ENCODE measurements at regions not wholly inside any gene's neighbourhood (a gene's known extent, or its start where the extent isn't known, plus 50 kb on each side); places are given as distances from the start of the nearest gene placed in this dataset.
"Not testable (repeated sequence)": the region's sequence is repeated elsewhere in the genome, so short reads cannot be mapped to it uniquely, and the experiment has no call there.

DNA sequence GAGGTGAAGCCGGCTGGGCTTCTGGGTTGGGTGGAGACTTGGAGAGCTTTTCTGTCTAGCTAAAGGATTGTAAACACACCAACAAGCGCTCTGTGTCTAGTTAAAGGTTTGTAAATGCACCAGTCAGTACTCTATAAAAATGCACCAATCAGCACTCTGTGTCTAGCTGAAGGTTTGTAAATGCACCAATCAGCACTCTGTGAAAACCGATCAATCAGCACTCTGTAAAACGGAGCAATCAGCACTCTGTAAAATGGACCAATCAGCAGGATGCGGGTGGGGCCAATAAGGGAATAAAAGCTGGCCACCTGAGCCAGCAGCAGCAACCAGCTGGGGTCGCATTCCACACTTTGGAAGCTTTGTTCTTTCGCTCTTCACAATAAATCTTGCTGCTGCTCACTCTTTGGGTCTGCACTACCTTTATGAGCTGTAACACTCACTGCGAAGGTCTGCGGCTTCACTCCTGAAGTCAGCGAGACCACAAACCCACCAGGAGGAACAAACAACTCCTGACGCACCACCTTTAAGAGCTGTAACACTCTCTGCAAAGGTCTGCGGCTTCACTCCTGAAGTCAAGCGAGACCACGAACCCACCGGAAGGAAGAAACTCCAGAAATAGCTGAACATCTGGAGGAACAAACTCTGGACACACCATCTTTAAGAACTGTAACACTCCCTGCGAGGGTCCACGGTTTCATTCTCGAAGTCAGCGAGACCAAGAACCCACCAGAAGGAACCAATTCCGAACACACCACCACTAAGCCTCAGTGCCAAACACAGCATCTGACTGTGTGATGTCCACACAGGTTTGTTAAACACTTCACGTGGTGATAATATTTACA, 378.2 kb upstream of the CCDC54 start:
- DNase-seq (ENCODE audit: low read depth in 2 of 2), result not testable (repeated sequence)

DNA sequence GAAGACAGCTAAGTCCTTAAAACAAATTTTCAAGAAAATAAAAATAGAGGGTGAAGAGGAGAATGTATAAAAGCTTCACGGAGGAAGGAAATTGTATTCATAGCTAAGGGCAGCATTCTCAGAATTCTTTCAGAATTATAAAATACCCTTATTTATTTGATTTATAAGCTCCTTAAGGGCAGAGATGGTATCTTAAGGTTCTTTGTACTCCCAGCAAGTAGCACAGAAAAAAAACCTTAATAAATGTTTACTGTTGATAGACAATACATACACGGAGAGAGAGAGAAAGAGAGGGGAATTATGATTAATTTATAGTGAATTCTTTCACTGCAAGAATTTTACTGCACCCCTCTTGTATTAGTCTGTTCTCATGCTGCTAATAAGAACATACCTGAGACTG, 375.6 kb upstream of the CCDC54 start:
- no peak for DNase-seq (ENCODE audit: low read depth in 2 of 2)

DNA sequence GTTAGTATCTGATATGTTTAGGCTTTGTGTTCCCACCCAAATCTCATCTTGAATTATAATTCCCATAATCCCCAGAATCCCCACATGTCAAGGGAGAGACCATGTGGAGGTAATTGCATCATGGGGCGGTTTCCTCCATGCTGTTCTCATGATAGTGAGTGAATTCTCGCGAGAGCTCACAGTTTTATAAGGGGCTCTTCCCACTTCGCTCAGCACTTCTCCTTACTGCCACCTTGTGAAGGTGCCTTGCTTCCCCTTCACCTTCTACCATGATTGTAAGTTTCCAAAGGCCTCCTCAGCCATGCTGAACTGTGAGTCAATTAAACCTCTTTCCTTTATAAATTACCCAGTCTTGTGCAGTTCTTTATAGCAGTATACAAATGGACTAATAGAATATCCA, 371.9 kb upstream of the CCDC54 start:
- not testable (repeated sequence) for DNase-seq (ENCODE audit: low read depth in 2 of 2)

DNA sequence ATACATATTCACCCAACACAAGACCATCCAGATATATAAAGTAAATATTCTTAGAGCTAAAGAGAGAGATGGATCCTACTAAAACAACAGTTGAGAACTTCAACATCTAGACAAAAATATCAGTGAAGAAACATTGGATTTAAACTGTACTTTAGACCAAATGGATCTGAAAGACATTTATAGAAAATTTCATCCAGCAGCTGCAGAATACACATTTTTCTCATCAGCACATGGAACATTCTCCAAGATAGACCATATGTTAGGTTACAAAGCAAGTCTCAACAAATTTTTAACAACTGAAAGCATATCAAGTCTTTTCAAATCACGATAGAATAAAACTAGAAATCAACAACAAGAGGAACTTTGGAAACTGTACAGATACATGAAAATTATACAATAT, 369.0 kb upstream of the CCDC54 start:
- no peak for DNase-seq (ENCODE audit: low read depth in 2 of 2)

DNA sequence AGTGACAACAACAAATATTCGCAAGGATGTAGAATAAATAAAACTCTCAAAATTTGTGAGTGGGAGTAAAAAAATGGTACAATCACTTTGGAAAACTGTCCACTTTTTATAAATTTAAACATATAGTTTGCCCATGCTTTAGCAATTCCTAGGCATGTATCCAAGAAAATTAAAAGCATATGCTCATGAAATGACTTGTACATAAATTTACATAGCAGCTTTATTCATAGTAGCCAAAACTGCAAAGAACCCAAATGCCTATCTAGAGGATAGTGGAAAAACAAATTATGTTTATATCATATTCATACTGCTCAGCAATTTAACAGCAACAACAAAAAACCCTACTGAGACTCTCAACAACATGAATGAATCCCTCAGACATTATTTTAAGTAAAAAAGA, 363.6 kb upstream of the CCDC54 start:
- peak; percentile 37 to 44 for DNase-seq (ENCODE audit: low read depth in 2 of 2)

DNA sequence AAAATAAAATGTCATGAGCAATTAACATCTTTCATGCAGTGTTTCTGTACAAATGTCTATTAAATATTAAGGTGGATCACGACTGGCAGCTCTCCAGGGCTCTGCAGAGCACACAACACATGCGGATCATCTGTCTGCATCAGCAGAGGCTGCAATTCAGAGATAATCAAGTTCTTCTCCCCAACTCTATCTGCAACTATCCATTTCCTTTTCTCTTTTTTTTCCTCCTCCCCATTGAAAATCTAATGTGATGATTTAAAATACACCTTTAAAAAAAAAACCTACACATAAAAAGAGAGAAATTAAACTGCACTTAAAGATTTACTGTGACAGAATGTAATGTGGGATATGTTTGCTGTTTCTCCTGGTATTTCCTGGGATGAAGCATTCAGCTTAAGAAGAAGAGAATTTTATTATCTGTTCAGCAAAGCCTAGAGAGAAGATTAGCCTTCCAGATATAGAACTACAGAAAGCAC, 352.6 kb upstream of the CCDC54 start:
- DNase-seq (ENCODE audit: low read depth in 2 of 2), result peak; percentile 49 to 52

DNA sequence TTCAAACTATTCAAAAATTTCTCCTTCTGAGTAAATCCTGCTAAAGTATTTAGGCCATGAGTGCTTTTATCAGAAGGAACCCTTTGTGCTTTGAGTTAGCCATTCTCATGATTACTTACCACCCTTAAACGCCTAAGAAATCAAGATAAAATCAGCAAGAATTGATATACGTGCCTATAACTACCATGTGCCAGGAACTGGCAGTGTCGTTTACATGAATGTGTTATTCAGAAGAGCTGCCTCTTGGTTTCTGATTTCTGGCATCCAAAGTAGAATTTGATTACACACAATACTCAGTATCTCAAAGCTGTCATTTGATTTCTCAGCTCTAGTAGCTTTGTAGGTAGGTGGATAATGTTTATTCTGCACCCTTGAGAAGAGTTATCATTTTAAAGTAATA, 351.3 kb upstream of the CCDC54 start:
- DNase-seq (ENCODE audit: low read depth in 2 of 2), result no peak

DNA sequence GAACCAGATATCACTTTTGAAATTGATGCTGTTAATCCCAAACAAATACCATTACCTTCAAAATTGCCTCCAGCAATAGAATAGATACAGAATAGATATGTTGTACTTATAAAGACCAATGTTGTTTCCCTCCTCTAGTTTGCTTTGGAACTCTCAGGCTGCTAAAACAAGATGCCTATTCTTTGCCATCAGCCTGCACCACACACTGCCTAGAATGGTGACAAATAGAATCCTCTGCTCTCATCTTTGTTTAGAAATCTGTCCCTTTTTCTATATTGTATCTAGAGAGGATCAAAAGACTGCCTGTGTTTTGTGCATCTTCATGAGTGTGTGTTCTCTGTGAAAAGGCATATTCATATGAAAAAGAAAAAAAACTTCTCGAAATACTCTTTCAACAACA, 349.2 kb upstream of the CCDC54 start:
- no peak for DNase-seq (ENCODE audit: low read depth in 2 of 2)

DNA sequence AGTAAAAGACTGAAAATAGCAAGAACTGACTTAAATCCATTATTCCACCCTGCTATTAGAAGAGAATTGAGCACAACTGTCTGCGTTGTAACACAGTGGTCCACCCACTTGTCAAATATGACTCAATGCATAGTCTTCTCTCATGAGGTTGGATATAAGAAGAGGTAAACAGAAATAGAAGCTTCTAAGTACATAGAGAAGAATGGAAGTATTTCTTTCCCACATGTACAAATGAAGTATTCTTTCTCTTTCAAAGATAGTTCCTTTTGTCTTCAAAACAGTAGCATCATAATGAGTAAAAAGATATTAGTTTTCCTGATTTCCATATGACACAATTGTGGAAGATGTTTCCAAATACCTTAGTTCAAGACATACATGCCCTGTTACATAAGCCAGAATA, 348.6 kb upstream of the CCDC54 start:
- DNase-seq (ENCODE audit: low read depth in 2 of 2), result no peak

DNA sequence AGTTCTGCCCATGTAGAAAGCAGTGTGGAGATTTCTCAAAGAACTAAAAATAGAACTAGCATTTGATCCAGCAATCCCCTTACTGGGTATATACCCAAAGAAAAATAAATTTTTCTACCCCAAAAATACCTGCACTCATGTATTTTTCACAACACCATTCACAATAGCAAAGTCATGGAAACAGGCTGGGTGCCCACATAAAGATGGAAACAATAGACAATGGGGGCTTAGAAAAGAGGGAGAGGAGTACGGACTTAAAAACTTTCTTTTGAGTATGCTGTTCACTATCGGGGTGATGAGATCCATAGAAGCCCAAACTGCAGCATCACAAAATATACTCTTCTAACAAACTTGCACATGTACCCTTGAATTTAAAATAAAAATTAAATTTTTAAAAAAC, 345.1 kb upstream of the CCDC54 start:
- no peak for DNase-seq (ENCODE audit: low read depth in 2 of 2)

DNA sequence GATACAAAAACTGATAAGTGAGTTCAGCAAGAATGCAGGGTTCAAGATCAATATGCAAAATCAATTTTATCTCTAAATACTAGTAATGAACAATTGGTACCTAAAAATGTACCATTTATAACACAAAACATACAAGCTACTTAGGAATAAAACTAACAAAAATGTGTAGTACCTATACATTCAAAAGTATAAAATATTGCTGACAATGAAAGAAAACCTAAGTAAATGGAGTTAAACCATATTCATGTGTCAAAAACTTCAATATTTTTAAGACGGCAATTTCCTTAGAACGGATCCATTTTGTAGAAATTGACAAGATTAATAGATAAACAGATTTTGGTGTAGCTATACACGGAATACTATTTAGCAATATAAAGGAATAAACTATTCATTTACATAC, 343.1 kb upstream of the CCDC54 start:
- no peak for DNase-seq (ENCODE audit: low read depth in 2 of 2)

DNA sequence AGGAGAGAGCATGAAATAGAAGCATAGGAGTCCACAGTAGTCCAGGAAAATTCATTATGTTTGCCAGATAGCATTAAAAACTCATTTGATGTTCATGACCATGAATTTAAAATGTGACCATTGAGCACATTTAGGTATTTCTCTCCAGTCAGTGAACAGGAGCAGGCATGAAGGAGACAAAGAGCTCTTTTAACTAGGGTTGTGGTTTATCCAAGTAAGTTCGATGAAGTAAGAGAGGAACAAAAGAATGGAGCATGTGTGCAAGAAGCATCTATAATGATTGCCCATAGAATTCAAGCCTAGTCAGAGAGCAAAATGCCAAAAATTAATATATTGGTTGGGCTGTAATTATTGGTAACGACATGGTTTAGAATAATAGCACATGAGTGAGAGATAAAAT, 342.1 kb upstream of the CCDC54 start:
- no peak for DNase-seq (ENCODE audit: low read depth in 2 of 2)

DNA sequence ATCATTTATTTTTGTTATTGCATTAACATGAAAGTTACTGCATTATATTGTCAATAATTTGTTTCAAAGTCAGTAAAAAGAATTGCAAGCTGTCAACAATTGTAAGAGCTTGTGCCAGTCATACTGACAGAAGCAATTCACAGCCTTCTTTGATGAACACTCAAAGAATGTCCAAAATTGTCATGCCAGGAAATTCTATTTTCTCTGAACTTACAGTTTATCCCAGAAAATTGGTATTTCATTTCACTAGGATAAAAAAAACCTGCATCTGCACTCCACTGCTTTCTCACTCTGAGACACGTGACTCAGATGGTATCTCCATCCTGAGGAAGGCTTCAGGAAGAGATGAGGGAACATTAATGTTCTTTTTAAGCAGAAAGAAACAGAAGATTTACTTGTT, 332.6 kb upstream of the CCDC54 start:
- no peak for DNase-seq (ENCODE audit: low read depth in 2 of 2)

DNA sequence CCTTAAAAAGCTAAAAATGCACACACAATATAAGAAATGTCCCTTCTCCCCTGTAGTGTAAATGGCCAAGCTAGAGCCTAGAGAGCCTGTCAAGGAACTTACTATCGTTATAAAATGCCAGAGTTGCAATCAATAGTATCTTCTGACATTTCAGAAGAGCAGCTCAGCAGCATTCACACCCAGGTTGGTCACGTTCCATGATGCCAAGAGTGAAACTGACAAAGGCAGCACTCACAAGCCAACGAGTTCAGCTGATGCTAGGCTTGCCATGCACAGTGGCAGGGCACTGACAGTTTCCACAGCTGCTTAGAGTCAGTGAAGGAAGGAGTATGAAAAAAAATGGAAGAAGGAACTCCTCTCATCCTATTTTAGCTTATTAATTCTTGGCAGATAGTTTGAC, 331.4 kb upstream of the CCDC54 start:
- no peak for DNase-seq (ENCODE audit: low read depth in 2 of 2)

DNA sequence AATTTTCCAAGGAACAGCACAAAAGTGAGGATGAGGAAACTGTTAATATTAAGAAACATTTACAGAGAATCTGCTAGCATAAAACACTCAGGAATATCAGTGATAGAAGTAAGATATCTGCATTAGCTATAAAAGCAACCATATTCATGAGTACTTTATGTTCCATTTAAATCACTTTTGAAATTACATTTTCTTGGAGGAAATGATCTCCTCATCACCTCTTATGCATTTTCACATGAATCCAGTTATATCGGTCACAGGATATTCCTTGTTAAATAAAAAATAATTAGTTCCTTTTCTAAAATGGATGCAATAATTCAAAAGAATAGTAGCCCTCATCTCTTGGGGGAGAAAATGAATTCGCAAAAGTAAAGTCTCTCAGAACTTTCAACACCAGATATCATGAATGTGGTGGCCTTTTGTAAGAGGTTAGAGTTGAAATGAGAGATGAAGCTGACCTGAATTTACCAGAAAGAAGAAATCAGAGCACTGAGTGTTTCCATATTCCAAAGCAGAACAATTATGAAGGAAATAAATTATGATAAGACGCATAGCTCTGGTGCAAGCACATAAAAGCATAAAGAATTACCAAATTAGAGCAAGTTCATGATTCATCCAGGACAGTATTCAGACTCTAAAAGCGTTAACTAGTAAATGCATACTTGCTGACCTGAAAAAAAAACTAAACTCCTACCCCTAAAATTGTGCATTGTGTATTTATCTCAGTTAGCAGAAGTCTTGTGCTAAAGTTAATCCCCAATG, 321.9 kb upstream of the CCDC54 start:
- DNase-seq (ENCODE audit: low read depth in 2 of 2), result no peak

DNA sequence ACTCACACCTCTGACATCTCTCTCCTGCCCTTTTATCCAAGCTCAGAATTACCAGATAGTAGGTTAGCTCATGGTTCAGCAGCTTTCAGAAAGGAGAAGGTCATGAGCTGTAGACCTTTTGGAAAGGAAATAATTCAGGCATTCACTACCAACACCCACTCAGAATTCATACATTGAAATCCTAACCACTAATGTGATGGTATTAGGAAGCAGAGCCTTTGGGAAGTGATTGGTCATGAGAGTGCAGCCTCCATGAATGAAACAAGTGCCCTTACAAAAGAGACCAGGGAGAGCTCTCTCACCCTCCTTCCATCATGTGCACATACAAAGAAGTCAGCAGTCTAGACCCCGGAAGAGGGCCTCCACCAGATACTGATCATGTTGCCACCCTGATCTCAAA, 315.8 kb upstream of the CCDC54 start:
- DNase-seq (ENCODE audit: low read depth in 2 of 2), result no peak

DNA sequence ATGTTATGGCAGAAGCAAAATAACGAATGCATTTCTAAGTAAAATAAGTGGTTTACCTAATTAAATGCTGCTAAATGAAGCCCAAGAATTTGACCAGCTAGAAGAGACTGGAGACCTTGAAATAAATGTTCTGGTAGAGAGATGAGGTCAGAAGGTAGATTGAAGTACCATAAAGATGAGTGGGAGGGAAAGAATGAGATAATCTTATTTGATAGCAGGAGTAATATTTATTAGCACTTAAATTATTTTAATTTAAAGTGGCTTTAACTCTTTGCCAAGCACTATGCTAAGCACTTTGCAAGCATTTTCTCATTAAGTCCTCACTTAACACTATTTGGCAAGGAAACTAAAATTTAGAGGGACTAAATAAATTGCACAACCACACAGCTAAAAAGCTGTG, 314.9 kb upstream of the CCDC54 start:
- no peak for DNase-seq (ENCODE audit: low read depth in 2 of 2)

DNA sequence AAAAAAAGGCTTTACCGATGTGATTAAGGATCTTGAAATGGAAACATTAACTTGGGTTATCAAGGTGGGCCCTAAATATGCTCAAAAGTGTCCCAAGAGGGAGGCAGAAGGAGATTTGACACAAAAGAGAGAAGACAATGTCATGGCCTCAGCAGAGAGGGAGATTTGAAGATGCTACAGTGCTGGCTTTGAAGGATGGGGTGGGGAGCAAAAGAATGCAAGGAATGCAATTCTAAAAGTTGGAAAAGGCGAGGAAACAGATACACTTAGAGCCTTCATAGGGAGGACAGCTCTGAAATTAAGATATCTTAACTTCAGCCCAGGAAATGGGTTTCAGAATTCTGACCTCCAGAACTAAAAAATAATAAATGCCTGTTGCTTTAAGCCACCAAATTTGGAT, 314.5 kb upstream of the CCDC54 start:
- DNase-seq (ENCODE audit: low read depth in 2 of 2), result no peak

DNA sequence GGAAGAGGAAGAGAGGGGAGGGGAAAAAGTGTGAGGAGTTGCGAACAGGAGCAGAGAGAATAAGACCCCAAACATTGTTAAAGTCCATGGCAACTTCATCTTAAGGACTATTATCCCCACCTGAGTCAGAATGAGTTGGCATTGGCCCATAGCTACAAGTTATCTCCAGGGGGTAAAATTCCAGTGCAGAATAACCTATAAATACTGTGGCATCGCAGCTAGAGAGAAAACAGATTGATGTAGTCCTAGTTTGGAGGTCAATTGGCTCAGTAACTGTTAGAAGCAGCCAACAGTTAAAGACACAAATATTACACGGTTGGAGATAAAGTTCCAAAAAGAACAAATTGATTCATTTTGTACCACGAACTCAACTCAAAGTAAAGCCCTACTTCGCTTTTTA, 313.9 kb upstream of the CCDC54 start:
- DNase-seq (ENCODE audit: low read depth in 2 of 2), result no peak

DNA sequence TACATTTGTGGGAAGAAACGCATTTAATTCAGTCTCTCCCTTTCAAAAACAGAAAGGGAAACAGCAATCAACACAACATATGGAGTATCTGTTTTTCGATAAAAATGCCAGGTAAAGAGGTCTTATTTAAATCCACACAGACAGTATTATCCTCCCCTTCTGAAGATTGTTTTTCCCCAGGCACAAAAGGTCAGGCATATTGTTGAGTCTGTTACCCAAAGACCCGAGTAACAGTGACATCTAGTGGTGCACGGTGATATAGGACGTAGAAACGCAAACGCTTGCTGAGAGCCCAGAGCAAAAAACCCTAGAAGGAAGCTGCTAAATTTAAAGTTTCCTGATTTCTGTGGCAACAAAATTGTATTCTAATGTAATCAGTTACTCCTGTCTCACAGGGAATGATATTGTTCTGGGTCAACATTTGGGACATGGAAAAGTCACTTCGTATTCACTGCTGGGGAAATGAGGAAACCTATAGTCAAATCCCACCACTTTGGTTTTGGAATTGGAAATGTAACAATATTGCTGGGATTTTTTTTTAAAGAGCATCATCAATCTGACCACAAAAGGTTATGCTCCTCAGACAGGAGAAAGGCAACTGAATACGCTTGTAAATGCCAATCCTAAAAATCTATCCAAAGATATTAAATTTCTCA, 312.7 kb upstream of the CCDC54 start:
- peak; percentile 63 to 67 for DNase-seq (ENCODE audit: low read depth in 2 of 2)

DNA sequence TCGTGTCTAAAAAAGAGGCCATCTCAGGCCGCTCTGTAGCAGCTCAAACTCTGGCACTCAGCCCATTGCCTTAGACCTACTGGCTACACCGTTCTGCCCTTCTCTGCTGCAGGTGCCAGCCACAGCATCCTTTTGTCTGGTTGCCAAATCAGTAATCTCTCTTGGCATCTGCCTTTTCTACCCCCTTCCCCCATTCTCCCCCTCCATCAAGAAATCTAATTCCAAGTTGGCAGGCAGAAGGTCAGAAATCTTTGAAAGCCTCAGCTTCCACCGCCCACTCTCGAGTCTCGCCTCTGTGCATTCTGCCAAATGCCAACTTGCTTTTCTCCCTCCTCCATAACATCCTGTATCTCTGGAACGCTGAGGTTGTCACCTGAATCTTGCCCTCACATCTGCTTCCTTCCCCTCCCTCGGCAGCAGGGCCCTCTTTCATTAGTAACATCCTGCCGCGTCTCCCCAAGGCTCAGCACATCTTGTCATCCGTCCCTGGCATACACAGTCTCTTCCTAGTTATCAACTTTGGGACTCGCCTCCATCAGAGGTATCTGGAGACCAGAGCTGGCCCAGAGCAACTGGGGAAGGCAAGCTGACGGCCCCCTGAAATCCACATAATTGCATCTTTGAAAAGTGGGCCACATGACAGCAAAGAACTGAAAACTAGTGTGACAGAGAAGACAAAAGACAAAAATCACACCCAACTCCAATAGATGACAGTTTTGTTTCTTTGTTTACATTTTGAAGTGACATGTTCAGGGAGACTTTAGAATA, 312.0 kb upstream of the CCDC54 start:
- DNase-seq (ENCODE audit: low read depth in 2 of 2), result no peak

DNA sequence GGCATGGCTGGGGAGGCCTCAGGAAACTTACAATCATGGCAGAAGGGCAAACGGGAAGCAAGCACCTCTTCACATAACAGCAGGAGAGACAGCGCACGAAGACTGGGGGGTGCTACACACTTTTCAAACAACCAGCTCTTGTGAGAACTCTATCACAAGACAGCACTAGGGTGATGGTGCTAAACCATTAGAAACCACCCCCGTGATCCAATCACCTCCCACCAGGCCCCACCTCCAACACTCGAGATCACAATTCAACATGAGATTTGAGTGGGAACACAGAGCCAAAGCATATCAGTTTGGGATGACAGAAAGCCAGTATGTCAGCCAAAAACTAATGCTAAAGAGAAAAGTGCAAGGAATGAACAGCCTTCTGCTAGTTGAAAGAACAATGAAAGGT, 309.8 kb upstream of the CCDC54 start:
- DNase-seq (ENCODE audit: low read depth in 2 of 2), result no peak

All from fibroblast of skin of left quadriceps (primary cell).